ENCODE measurements at regions not wholly inside any gene's neighbourhood (a gene's known extent, or its start where the extent isn't known, plus 50 kb on each side); places are given as distances from the start of the nearest gene placed in this dataset.
"Not testable (repeated sequence)": the region's sequence is repeated elsewhere in the genome, so short reads cannot be mapped to it uniquely, and the experiment has no call there.

DNA sequence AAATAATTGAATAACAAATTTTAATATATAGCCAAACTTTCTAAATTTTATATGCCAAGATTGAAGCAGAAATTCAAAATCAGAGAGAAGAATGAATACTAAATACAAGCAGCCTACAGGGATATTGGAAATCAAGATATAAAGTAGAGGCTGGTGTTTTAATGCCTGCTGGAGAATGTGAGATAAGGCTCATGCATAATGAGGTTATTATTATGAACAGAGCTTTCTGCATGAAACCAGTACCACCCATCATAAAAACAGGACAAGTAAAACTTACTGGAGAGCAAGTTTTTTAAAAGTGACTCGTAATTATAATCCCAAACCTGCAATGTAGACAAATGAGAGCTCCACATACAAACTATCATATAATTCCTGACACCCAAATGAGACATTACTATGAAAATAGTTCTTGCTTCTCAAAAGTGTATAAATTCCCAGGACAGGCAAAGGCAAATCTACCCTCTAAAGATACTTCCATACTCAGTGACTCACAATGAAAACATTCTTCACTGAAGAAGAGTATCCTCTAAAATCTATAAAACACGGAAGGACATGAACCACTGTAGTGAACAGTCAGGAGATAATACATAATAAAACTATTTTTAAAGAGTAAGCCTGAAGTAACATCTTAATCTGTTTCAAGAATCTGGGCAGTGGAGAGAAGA, 532.0 kb upstream of the GRAMD2B start:
- no peak for DNase-seq (ENCODE audit: low spot score)

DNA sequence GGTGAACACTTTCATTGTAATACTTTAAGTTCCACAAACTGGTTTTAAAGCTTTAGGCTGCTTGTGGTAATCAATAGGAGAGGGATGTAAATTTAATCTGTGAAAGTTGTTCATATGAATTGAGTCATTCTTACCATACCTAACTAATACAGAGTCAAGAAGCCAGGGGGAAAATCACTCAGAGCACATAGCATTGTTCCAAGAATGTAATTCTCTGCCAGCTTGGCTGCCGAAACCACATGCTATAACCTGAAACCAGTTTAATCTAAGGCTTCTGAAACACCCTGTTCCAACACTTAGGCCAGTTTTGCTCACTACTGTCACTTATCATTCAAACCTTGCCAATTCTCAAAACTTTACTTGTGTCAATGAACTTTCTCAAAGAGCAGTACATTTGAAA, 528.8 kb upstream of the GRAMD2B start:
- no peak for DNase-seq (ENCODE audit: low spot score)

DNA sequence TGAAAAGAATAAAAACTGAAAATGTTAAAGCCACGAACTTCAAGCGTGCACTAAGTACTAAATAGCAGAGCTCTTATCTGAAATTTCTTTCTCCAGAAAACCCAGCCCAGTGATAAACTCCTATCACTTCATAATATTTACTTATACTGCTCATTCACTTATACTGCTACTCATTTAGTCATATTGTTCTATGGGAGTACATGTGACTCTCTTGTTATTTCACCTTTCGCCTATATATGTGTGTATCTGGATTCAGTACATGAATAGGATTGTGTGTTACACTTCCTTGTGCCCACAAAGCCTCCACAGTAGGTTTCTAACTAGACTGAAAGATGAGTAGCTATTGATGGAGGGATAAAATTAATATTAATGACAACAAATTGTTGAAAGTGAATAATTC, 526.8 kb upstream of the GRAMD2B start:
- no peak for DNase-seq (ENCODE audit: low spot score)

DNA sequence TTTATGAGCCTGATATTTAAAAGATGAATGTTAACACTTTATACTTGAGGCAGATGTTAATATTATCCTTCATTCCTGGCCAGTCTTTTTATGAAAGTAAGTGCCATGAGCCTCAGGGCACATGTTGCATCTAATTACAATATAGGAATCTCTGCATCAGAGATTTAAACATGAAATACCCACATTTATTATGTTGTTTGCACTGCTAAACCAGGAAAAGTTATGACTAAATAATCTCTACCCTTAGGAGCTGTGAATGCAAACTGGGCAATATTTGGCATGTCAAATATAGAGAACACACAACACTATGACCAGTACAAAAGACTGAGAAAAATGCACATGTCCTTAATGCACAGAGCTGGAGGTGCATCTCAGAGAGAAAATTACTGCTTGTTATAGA, 526.1 kb upstream of the GRAMD2B start:
- peak; percentile 15 for DNase-seq (ENCODE audit: low spot score)

DNA sequence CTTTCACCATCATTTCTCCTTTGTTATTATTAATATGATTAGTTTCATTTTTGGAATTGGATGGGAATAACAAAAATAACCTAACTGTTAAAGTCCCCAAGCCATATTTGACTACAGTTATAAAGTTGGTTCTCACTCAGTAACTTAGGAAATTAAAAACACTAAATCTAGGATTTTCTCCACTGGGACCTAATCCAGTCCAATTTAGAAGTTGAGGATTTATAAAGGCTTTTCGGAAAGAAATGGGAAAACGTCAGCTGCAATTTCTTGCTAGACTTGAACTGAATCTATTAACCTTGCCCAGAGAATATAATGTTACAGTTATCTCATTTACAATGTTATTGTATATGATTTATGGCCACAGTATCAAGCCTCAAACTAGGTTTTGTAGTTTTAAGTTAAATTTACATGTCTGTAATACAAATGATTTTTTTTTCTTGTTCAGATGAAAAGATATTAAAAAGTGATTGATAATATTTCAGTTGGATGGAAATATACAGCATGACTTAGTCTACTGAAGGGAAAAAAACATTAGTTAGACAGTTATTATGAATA, 524.3 kb upstream of the GRAMD2B start:
- DNase-seq (ENCODE audit: low spot score), result no peak

DNA sequence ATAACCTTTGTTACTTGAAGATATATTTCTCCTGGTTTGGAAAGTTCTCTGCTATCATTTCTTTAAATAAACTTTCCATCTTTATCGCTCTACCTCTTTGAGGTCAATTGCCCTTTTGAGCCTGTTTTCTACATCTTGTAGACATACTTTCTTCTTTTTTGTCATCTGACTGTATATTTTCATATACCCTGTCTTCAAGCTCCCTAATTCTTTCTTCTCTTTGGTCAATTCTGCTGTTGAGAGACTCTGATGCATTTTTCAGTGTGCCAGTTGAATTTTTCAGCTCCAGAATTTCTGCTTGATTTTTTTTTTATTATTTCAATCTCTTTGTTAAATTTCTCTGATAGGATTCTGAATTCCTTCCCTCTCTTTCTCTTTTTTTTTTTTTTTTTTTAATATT, 511.2 kb upstream of the GRAMD2B start:
- no peak for DNase-seq (ENCODE audit: low spot score)

DNA sequence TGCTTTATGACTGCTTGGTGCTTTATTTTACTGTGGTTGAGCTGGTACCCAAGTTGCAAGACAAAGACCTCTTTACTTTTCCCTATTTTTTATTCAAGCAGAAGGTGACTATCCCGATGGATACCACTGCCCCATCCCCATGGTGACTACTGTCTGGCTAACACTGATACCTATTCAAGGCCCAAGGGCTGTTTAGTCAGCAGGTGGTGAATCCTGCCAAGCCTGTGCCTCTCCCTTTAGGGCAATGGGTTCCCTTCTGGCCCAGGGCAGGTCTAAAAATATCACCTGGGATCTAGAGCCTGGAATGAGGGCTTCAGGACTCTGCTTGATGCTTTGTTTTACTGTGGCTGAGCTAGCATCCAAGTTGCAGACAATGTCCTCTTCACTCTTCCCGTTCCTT, 510.0 kb upstream of the GRAMD2B start:
- no peak for DNase-seq (ENCODE audit: low spot score)

DNA sequence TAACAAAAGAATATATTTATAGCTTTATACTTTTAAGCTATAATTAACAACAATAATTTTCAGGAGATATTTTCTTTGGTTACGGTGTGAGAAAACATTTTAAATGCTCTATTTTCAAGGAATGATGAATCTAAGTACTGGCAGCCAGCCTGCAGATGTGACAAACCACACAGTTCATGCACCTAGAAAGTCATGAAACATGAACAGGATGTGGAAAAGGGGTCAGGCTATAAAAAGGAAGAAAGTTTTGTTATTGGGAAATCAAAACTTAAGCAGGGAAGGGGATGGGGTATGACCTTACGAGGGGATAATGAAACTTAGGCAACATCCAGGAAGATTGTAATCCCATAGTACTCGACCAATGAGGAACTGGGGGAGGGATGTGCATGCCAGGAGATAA, 508.7 kb upstream of the GRAMD2B start:
- no peak for DNase-seq (ENCODE audit: low spot score)

DNA sequence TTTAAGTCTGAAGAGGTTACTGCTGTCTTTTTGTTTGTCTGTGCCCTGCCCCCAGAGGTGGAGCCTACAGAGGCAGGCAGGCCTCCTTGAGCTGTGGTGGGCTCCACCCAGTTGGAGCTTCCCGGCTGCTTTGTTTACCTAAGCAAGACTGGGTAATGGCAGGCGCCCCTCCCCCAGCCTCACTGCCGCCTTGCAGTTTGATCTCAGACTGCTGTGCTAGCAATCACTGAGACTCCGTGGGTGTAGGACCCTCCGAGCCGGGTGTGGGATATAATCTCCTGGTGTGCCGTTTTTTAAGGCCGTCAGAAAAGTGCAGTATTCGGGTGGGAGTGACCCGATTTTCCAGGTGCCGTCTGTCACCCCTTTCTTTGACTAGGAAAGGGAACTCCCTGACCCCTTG, 499.3 kb upstream of the GRAMD2B start:
- not testable (repeated sequence) for DNase-seq (ENCODE audit: low spot score)

DNA sequence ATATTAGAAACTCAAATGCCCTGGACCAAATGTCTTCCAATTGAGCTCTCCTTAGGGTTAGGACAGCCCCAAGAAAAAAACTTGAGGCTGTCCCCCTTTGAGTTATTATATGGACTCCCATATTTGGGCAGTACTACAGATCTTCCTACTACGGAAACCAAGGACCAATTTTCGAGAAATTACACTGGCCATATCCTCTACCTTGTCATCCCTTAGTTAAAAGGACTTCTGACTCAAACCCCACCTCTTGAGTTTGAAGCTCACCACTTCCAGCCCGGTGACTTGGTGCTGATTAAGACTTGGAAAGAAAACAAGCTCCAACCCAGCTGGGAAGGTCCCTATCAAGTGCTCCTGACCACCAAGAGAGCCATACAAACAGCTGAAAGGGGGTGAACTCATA, 497.0 kb upstream of the GRAMD2B start:
- DNase-seq (ENCODE audit: low spot score), result no peak

DNA sequence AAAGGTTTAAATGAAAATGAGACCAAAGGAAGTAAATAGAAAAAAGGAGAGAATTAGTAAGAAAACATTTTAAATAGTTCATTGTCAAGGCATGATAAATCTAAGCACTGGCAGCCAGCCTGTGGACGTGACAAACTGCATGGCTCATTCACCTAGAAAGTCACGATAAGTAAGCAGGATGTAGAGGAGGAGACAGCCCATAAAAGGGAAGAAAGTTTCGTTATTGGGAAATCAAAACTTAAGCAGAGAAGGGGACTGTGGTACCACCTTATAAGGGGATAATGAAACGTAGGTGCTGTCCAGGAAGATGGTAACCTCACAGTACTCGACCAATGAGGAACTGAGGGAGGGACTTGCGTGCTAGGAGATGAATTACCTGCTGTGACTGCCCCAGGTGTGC, 494.5 kb upstream of the GRAMD2B start:
- no peak for DNase-seq (ENCODE audit: low spot score)

DNA sequence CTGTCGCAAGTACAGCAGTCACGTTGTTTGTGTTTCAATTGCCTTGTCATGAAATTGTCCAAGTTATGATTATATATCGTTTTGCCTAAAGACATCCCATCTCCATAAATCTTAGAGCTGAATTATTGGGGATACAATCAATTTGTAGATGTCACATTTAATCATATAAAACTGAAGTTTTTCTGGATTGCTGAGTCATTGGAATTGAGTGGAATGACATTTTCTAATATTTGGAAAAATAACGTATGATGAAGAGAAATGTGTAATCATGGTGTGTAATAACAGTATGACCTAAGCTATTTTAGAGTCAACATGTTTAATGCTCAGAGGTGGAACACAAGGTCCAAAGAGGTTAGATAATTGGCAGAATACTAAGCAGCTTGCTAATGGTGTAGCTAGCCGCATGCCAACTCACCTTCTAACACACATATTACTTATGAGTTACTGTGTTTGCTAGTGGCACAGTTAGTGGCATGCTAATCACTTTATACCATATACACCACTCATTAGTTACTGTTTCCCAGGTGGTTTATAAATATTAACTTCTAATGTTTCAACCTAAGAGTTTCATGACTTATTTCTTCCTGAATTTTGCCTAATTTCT, 473.1 kb upstream of the GRAMD2B start:
- no peak for DNase-seq (ENCODE audit: low spot score)

DNA sequence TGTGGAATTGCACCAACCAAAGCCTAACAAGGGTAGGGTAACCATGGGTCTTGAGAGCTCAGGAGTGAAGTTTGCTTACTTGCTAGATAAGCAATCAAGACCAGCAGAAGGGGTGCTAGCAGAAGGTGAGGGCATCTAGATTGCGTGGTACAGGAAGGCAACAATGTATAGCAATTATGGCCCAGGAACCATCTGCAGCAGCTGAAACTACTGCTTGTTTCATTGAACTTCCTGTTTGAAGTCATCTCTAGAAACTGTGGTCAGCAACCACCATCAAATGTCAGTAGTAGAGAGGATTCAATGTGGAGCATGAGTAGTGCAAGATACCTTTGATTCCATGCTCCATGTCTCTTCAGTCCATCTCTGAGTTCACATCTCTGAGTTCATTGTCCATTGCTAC, 462.1 kb upstream of the GRAMD2B start:
- DNase-seq (ENCODE audit: low spot score), result no peak

DNA sequence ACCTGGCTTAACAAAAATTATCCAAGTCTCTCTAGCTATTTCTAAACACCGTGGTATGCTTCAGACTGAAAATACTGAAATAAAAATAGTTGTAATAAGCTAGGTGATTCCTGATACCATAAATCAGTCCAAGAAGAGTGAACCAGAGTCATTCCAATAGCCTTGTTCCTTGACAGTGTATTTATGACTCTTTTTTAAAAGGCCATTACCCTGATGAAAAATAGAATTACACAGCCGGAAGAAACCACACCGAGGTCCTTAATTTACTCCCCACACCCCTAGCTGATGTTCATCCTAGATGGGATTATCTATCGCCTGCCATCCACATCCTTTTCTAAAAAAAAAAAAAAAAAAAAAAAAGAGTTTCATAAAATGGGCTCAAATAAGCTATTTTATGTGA, 457.6 kb upstream of the GRAMD2B start:
- DNase-seq (ENCODE audit: low spot score), result no peak

DNA sequence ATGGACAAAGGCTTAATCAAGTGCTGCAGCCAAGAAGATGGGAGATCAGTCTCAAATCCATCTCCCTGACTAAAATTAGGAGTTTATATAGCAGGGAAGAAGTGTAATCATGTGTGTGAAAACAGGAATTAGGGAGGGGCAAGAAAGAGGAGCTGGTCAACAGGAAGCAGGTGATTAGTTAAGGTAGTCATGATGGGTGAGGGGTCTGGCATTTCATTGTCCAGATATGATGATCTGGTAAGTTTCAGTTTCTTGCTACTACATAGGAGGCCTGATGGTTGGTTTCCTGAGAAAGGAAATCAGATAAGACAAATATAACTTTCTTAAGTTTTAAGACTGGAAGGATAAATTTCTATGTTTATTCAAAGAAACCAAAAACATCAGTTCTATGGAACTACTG, 455.6 kb upstream of the GRAMD2B start:
- no peak for DNase-seq (ENCODE audit: low spot score)

DNA sequence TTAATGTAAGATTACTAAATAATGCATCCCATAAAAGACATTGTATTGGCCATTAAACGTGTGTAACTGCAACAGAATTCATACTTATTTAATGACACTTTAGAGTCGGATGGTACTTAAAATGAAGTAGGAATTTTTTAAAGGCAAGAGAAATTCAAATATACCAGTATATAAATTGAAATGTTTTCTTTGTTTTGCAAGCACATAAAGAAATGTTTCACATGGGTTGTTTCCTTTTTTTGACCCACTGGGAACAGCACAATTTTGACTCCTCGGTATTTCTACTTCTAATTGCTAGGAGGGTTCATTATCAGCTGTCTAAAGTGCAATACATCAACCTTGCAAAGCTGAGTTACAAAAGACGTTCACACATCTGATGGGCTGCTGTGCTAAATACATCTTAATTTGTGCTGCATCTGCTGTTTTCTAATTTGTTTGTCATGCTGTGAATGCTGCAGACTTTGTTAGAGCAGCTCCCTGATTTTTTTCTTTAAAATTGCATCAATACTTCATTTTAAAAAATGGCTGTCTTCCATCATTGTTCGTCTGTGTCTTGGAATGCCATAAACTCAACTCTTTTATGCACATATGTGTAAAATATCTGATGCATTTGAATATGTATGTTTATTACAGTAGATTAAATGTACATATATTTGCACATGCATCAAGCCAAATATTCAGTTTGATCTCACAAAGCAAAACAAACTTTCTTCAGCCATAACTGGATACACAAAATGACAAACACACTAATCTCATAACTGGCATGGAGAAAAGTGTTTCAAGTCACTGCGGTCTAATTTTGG, 454.0 kb upstream of the GRAMD2B start:
- DNase-seq (ENCODE audit: low spot score), result no peak

DNA sequence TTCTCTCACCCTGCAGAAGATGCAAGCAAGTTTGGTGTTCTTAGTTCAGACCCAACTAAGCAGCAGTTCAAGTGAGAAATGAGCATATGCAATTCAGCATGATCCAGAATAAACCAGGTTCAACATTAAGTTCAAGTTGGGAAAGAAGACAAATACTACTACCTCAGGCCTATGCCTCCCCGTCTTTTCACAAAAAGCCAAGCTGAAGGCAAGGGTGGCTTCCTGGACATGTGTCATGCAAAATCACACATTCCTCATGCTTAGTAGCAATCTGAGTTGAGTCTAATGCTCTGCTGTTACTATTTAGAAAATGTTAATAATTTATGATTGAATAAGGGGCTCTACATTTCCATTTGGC, 453.4 kb upstream of the GRAMD2B start:
- no peak for DNase-seq (ENCODE audit: low spot score)

DNA sequence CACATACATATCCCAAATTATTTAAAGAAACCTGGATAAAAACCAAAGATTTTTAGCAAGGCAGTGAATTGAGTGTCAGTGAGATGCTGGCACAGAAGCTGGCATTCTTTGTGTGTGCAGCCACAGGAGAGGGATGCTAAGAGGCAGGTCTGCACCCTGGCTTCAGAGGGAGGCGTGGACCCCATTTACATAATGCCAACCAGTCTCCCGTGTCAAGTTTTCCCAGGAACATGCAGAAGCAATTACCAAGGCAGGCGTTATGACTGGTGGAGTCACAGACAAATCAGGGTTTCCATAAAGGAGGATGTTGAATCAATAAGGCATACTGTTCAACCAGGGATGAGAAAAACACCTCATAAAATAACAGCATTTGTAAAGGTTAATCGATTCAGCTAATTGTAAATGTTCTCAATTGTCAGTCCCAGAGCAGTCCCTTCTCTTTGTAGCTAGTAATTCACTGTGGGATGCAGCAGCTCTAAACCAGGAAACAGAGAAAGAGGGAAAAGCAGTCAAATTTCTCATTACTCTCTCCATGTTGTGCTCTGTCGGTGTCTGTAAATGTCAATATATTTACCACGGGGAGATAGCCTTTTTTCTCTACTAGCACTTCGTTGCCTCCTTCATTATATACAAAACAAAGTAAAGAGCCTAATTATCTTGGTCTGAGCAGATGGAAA, 452.4 kb upstream of the GRAMD2B start:
- DNase-seq (ENCODE audit: low spot score), result no peak

DNA sequence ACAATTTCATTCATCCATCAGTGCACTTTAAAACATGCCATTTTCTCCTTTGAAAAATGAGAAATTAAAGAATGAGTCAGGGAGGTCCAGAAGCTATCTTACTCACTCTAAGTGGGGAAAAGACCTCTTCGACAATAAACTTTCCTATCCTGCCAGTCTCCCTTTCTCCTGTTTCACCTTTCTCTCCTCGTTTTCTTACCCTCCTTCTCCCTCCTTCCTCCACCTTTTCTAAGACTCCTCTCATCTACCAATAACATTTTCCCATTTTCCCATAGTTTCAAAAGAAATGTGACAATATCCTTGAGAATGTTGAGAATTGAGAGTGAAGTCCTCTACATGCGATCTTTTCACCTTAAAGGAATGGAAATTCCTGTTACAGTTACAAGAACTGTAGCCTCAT, 450.5 kb upstream of the GRAMD2B start:
- no peak for DNase-seq (ENCODE audit: low spot score)

DNA sequence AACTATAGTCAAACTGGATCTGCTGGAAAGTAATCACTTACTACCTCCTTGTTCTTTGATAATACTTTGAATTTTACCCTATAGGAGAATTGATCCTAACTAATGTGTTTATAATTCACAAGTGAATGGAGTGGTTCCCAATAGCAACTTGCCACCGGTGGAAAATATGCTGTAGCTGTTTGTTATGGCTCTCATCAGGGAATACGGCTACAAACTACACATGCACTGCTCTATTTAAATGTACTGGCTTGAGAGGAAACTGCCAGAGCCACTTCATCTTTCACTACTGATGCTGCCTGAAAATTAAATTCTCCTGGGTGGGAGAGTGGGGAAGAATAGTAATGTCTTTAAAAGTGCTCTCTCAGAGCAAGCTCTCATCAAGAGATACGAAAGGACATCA, 448.5 kb upstream of the GRAMD2B start:
- DNase-seq (ENCODE audit: low spot score), result no peak

DNA sequence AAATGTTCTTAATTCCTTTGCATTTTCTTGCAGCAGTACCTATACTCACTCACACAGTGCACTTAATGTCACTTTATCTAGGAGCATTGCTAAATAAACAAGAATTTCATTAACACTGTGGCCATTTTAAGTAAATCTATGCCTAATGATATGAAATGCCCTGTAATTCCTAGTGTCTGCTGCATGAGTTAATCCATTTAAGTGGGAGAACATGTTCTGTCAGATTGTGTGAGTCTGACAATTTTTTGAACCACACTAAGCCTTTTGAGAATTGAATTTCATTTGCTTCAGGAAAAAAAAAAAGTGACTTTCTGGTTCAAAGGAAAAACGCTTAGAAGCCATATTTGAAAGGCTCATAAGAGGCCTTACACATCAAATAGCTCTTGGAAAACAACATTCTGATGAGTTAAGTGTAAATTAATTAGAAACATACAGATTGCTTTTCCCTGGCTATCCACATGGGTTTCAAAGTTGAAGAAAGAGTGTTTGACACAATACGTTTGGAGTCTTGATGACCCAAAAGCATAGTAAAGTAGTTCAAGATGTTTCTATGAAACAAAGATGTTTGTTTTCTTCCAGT, 446.7 kb upstream of the GRAMD2B start:
- peak; percentile 66 for DNase-seq (ENCODE audit: low spot score)

DNA sequence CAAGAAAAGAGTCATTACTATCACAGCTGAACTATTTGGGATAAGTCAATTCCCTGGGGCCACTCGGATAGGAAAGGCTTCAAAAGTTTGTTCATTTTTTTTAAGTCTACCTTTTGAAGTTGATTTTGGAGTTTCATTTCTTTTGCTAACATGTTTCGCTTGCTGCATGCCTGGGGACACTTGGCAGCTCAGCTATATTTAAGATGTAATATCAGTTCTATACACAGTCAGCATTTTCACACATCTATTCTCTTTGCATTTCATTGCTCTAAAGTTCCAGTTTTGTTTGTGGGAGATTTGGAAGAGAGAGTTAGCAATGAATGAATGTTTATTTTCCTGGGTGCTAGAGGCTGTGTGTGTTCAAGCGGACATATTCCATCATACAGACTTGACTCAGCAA, 445.2 kb upstream of the GRAMD2B start:
- DNase-seq (ENCODE audit: low spot score), result no peak
